ENCODE measurements at regions not wholly inside any gene's neighbourhood (a gene's known extent, or its start where the extent isn't known, plus 50 kb on each side); places are given as distances from the start of the nearest gene placed in this dataset.
"Not testable (repeated sequence)": the region's sequence is repeated elsewhere in the genome, so short reads cannot be mapped to it uniquely, and the experiment has no call there.

- DNase-seq (ENCODE audit: low read depth), result not testable (repeated sequence)
These were observed 51.8 kb upstream of the SLC39A8 start for GRCh38 chr4:102397056-102397455.

GRCh38 chr4:102399021-102399420 lies 53.7 kb upstream of the SLC39A8 start:
- DNase-seq (ENCODE audit: low read depth), result no peak

DNA sequence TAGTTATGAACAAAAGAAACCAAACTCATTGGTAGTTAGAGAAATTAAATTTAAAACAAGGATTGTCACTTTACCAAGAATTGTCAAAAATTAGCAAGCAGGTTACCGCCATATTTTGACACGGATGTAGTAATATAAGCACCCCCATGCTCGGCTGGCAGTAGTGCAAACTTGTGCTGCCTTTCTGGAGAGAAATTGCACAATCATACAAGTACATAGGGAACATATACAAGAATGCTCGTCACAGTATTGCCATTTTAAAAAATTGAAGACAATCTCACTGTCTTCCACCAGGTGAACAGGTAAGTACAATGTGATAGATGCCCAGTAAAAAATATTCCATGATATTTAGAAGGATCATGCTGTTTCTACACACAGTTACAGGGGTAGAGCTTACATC lies 55.6 kb upstream of the SLC39A8 start:
- no peak for DNase-seq (ENCODE audit: low read depth)

- DNase-seq (ENCODE audit: low read depth), result no peak
These were observed 56.9 kb upstream of the SLC39A8 start for GRCh38 chr4:102402223-102402622.

DNA sequence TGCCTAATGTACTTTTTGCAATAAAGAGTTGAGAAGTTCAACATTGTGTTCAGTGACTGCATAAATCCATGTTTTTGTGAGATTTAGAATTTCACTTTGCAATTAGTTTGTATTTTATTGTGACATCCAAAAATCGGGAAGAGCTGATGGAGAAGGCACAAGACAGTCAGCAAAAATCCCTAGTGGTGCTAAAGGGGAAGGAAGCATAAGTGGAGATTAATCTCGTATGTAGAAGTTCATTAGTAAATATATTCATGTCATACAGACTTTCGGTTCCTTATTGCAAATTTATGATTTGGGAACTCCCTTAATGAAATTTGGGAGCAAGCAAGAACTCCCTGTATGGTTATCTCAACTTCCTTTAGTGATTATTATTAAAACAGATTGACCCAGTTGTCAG lies 57.8 kb upstream of the SLC39A8 start:
- no peak for DNase-seq (ENCODE audit: low read depth)

DNA sequence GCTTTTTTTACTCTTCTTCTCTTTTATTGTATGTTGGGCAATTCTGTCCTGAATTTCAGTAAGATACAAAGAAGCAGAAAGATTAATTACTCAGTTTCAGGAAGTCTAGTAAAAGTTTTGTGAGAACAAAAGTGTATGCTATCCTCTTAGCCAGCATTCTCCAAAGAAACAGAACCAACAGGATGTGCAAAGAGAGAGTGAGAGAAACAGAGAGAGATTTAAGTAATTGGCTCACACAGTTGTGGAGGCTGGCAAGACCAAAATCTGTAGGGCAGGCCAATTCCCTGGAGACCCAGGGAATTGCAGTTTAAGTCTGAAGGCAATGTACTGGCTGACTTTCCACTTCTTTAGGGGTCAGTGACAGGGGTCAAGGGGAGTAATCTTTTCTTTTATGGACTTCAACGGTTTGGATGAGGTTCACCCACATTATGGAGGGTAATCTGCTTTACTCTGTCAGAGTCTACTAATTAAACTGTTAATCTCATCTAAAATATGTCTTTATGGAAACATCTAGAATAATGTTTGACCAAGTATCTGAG lies 59.2 kb upstream of the SLC39A8 start:
- no peak for DNase-seq (ENCODE audit: low read depth)

DNA sequence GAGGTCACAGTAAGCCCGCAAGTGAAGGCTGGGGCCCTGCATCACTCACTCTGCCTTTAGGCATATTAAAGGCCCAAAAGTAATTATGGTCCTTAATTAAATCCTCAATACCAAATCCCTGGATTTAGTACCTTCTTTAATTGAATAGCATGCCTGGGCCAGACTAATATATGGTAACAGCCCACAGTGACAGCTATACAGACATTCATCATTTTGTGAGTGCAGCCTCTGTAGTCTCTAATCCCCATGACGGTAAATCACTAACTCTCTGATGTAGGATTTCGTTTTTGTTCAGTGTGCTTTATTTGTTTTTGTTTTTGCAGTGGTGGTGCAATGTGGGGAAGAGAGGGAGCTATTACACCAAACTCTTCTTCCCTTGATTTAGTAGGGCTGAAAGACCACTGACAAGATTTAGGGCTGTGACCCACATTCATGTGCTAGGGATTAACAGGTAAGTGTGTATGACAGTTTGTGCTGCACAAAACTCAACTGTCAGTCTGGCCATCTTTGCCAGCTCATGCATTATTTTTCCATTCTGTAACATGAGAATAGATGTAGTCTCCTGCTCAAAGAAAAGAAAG lies 60.6 kb upstream of the SLC39A8 start:
- DNase-seq (ENCODE audit: low read depth), result no peak

- DNase-seq (ENCODE audit: low read depth), result not testable (repeated sequence)
These were observed 65.6 kb upstream of the SLC39A8 start for GRCh38 chr4:102410884-102411283.

DNA sequence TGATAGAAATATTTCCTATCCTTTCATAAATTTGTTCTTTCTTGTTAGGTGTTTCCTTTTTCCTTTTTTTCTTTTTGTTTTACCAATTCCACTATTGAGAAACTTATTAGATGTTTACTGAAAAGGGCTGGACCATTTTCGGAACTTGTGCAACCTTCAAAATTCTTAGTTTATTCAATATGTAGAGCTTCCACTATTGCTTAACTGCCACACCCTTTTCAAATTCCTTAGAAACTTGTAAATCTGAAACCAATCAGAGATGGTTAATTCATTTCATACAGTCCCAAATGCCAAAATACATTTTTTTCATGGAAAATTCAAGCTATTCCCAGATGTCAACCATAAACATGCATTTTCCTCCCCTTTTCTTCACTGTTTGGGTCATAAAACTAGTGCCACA lies 66.1 kb upstream of the SLC39A8 start:
- no peak for DNase-seq (ENCODE audit: low read depth)

DNA sequence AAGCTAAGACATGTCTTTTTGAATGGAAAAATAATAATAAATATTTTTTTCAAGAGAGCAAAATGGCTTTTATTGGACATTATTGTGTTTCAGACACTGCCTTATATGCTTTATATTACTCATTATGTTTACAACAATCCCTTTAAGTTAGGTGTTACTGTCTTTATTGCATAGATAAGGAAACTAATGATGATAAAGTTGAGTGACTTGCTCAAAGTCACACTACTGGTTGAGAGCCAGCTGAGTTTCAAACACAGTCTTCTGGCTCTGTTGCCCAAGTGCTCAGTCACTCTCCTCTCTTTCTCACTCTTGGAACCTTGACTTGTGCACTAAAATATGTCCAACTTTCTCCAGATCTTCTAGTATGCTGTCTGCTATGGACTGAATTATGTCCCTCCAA lies 71.5 kb upstream of the SLC39A8 start:
- DNase-seq (ENCODE audit: low read depth), result no peak

GRCh38 chr4:102420563-102421398 lies 75.5 kb upstream of the SLC39A8 start:
- DNase-seq (ENCODE audit: low read depth), result no peak

DNA sequence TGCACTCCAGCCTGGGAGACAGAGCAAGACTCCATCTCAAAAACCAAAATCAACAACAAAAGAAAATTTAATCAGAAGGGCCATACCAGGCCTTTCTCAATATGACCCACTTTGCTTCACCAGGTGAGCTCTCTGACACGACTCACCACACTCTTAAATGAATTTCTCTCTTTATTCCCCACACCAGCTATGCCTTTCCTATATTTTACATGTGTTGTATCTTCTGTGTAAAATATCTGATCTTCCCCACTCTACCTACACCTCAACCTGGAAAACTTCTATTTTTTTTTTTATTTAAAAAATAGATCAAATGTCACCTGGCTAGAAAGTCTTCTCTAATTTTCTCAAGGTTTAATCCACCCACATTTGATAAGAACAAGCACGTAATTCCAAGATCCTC lies 77.6 kb upstream of the SLC39A8 start:
- no peak for DNase-seq (ENCODE audit: low read depth)

- no peak for DNase-seq (ENCODE audit: low read depth)
These were observed 77.8 kb upstream of the NFKB1 start for GRCh38 chr4:102423375-102423774.

GRCh38 chr4:102427371-102427998 lies 73.7 kb upstream of the NFKB1 start:
- no peak for DNase-seq (ENCODE audit: low read depth)

GRCh38 chr4:102428122-102428521 lies 73.0 kb upstream of the NFKB1 start:
- no peak for DNase-seq (ENCODE audit: low read depth)

- no peak for DNase-seq (ENCODE audit: low read depth)
These were observed 71.6 kb upstream of the NFKB1 start for GRCh38 chr4:102429553-102429952.

DNA sequence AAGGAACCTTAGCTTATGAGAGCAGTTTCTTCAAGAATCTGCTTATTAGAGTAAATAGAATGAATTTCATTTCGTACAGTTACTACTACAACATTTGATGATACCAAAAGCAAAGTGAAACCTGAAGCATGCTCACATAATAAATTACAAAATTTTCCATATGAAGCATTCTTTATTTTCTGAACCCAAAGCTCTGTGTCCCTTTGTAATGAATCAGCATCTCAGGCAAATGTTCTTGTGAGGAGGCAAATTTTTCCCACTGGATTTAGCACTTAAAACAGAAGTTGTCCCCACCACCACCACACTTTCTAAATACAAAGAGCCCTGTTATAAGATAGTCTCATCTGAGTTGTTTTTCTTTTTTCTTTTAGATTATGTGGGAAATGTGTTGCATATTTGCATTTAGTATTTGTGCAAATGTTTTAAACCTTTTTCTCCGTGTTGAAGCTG lies 70.7 kb upstream of the NFKB1 start:
- no peak for DNase-seq (ENCODE audit: low read depth)

GRCh38 chr4:102431608-102431961 lies 69.6 kb upstream of the NFKB1 start:
- no peak for DNase-seq (ENCODE audit: low read depth)

DNA sequence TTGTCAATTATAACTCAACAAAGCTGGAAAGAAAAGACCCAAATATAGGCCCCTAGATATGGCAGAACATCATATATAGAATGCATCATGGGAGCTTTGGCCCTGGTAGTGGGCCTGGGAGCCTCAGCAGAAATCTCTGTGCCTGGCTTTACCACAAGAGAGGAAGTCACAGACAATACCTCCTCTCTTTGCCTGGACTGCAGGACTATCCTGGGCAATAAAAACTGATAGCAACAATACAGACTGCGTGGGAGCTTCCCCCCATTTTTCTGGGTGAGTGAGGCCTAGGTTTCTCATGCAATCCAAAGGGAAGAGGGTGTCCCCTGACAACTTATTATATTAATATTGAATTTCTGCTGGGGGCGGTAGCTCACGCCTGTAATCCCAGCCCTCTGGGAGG lies 64.0 kb upstream of the NFKB1 start:
- no peak for DNase-seq (ENCODE audit: low read depth)

- DNase-seq (ENCODE audit: low read depth), result no peak
These were observed 62.5 kb upstream of the NFKB1 start for GRCh38 chr4:102438396-102439235.

DNA sequence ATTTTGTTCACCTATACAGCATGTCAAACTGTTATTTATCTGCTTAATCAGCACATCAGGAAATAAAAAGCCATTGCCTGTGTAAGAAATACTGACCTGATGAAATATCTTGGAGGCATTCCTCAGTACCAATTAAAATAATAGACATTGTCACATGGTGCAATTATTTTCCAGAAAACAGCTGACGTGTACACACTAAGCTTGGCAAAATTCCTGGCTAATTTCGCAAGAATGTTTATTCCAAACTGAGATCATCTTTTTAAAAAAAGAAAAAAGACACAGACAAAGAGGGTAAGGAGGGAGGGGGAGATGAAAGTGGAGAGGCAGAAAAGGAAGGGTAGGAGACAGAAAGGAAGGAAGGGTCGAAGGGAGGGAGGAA lies 61.9 kb upstream of the NFKB1 start:
- no peak for DNase-seq (ENCODE audit: low read depth)

DNA sequence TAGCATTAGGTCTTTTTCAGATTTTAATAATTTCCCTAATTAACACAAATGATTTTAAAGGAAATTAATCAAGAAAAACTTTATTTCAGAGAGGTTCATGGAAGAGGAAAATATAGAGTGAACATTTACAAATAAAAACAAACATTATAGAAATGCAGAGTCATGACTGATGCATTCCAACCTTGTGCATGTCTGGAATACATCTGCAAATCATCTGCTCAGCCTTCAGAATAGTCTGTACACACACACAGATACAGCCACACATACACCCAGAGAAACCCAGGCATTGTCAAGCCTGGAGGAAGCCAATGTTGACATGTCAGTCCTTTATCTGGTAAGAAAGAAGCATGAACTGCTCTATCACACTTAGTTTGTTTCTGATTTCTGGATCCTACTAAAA lies 61.3 kb upstream of the NFKB1 start:
- no peak for DNase-seq (ENCODE audit: low read depth)

Data from activated gamma-delta T cell treated with anti-CD3 and anti-CD28 coated beads, Interleukin-2, amount 50 U/mL, for 16 hours (primary cell).